Retinal pigment epithelial cell (primary cell): ENCODE measurements at regions not wholly inside any gene's neighbourhood (a gene's known extent, or its start where the extent isn't known, plus 50 kb on each side); places are given as distances from the start of the nearest gene placed in this dataset.

Source experiments
- DNase-seq: peaks from one replicate; pipeline ENCODE4 v3.0.0-alpha.2; 2010; ENCODE audit warnings: low read depth
- H3K4me3 ChIP-seq: 2 replicates; pipeline ENCODE4 v1.5.1; 2011; ENCODE audit warnings: mild to moderate bottlenecking, low read length, control low read depth, moderate library complexity
- CTCF ChIP-seq: conservative IDR thresholded peaks from 2 replicates; pipeline ENCODE4 v1.5.1; 2011; ENCODE audit warnings: low read depth, low read length, control low read depth, inconsistent platforms

GRCh38 chr12:92070054-92070863 lies 75.4 kb downstream of the BTG1 start:
- no peak for TF ChIP-seq CTCF
- DNase-seq = no peak
- H3K4me3 ChIP-seq = no peak overlapping the region

- no peak overlapping the region for H3K4me3 ChIP-seq
- DNase-seq = no peak
- no peak for TF ChIP-seq CTCF
These were observed 77.2 kb downstream of the BTG1 start for GRCh38 chr12:92068459-92068858.

- H3K4me3 ChIP-seq = no peak overlapping the region
- DNase-seq = no peak
- no peak for TF ChIP-seq CTCF
These were observed 80.0 kb downstream of the BTG1 start for GRCh38 chr12:92065639-92066038.

GRCh38 chr12:92065018-92065499 lies 80.6 kb downstream of the BTG1 start:
- TF ChIP-seq CTCF = no peak
- DNase-seq = no peak

GRCh38 chr12:92064422-92064821 lies 81.2 kb downstream of the BTG1 start:
- H3K4me3 ChIP-seq = no peak overlapping the region
- TF ChIP-seq CTCF = no peak
- DNase-seq = no peak

More at GRCh38 chr12:92065018-92065499, 80.6 kb downstream of the BTG1 start:
- no peak overlapping the region for H3K4me3 ChIP-seq

GRCh38 chr12:92063641-92064040 lies 82.0 kb downstream of the BTG1 start:
- DNase-seq = no peak

More at GRCh38 chr12:92063641-92064040, 82.0 kb downstream of the BTG1 start:
- no peak for TF ChIP-seq CTCF
- no peak overlapping the region for H3K4me3 ChIP-seq
